ENCODE measurements at regions not wholly inside any gene's neighbourhood (a gene's known extent, or its start where the extent isn't known, plus 50 kb on each side); places are given as distances from the start of the nearest gene placed in this dataset.

- Mint-ChIP-seq H3K27ac (no peak overlapping the region), H3K4me3 (no peak overlapping the region), H3K27me3 (no peaks in the 10 kb centered on the region), H3K36me3 (ENCODE audit: low read depth) (no peaks in the 10 kb centered on the region), H3K4me1 (ENCODE audit: low read depth) (no peaks in the 10 kb centered on the region), H3K9me3 (peaks cover 2% of the 10 kb centered on the region)
- no peak for TF ChIP-seq CTCF (IDR thresholded peaks at IDR 0.05)
- POLR2A ChIA-PET, result no interaction called here
- ATAC-seq (no peak), DNase-seq (no peak)
- intact Hi-C loops (cut with micrococcal nuclease), result no loop called here
- CTCF ChIA-PET, result no interaction called here
These were observed 1658.6 kb downstream of the OLFM4 start for GRCh38 chr13:54687173-54687572.

GRCh38 chr13:54699831-54700230 is 1671.2 kb downstream of the OLFM4 start:
- H3K27me3 Mint-ChIP-seq, result no peaks in the 10 kb centered on the region
- H3K4me1 Mint-ChIP-seq (ENCODE audit: low read depth), result no peaks in the 10 kb centered on the region
- POLR2A ChIA-PET, result no interaction called here
- no peak for ATAC-seq
- TF ChIP-seq CTCF (IDR thresholded peaks at IDR 0.05), result no peak
- H3K9me3 Mint-ChIP-seq, result peaks cover 13% of the 10 kb centered on the region
- DNase-seq, result no peak
- CTCF ChIA-PET, result no interaction called here
- no peak overlapping the region for H3K27ac Mint-ChIP-seq
- intact Hi-C loops (cut with micrococcal nuclease), result no loop called here
- no peaks in the 10 kb centered on the region for H3K36me3 Mint-ChIP-seq (ENCODE audit: low read depth)
- no peak overlapping the region for H3K4me3 Mint-ChIP-seq

GRCh38 chr13:54705738-54706137 is 1677.1 kb downstream of the OLFM4 start:
- POLR2A ChIA-PET, result no interaction called here
- Mint-ChIP-seq H3K4me1 (ENCODE audit: low read depth) (no peaks in the 10 kb centered on the region), H3K27me3 (no peaks in the 10 kb centered on the region), H3K4me3 (no peak overlapping the region), H3K27ac (no peak overlapping the region), H3K36me3 (ENCODE audit: low read depth) (no peaks in the 10 kb centered on the region), H3K9me3 (peaks cover 10% of the 10 kb centered on the region)
- TF ChIP-seq CTCF (IDR thresholded peaks at IDR 0.05), result no peak
- ATAC-seq (no peak), DNase-seq (no peak)
- CTCF ChIA-PET, result no interaction called here
- intact Hi-C loops (cut with micrococcal nuclease), result no loop called here

- Mint-ChIP-seq H3K4me3 (no peak overlapping the region), H3K27ac (no peak overlapping the region), H3K27me3 (no peaks in the 10 kb centered on the region), H3K4me1 (ENCODE audit: low read depth) (no peaks in the 10 kb centered on the region), H3K36me3 (ENCODE audit: low read depth) (no peaks in the 10 kb centered on the region), H3K9me3 (peaks cover 6% of the 10 kb centered on the region)
- intact Hi-C loops (cut with micrococcal nuclease), result no loop called here
- TF ChIP-seq CTCF (IDR thresholded peaks at IDR 0.05), result no peak
- DNase-seq, result no peak
- ChIA-PET POLR2A (no interaction called here), CTCF (no interaction called here)
- ATAC-seq, result no peak
These were observed 1677.7 kb downstream of the OLFM4 start for GRCh38 chr13:54706336-54706735.

GRCh38 chr13:54709546-54709945 is 1680.9 kb downstream of the OLFM4 start:
- ChIA-PET POLR2A (no interaction called here), CTCF (no interaction called here)
- DNase-seq (no peak), ATAC-seq (no peak)
- Mint-ChIP-seq H3K9me3 (peaks cover 10% of the 10 kb centered on the region), H3K4me1 (ENCODE audit: low read depth) (no peaks in the 10 kb centered on the region), H3K36me3 (ENCODE audit: low read depth) (no peaks in the 10 kb centered on the region), H3K4me3 (no peak overlapping the region), H3K27ac (no peak overlapping the region), H3K27me3 (no peaks in the 10 kb centered on the region)
- intact Hi-C loops (cut with micrococcal nuclease), result no loop called here
- no peak for TF ChIP-seq CTCF (IDR thresholded peaks at IDR 0.05)
